Type B pancreatic cell (in vitro differentiated cells): ENCODE measurements at regions not wholly inside any gene's neighbourhood (a gene's known extent, or its start where the extent isn't known, plus 50 kb on each side); places are given as distances from the start of the nearest gene placed in this dataset.

Experiments
- DNase-seq: peaks from one replicate; pipeline ENCODE4 v3.0.0; 2021; ENCODE audit warnings: mixed read lengths; ENCODE audit not compliant: unreplicated experiment; ENCODE audit errors: extremely low spot score
- H3K27ac Mint-ChIP-seq: 2 replicates; pipeline ENCODE4 v1.8.0; 2021; ENCODE audit warnings: mild to moderate bottlenecking, mixed read lengths
- H3K27me3 Mint-ChIP-seq: 2 replicates; pipeline ENCODE4 v1.8.0; 2021; ENCODE audit warnings: mixed read lengths
- H3K36me3 Mint-ChIP-seq: 2 replicates; pipeline ENCODE4 v1.8.0; 2021; ENCODE audit warnings: mixed read lengths
- H3K4me1 Mint-ChIP-seq: one replicate; pipeline ENCODE4 v1.8.0; 2021; ENCODE audit warnings: mixed read lengths; ENCODE audit not compliant: unreplicated experiment
- H3K4me3 Mint-ChIP-seq: 2 replicates; pipeline ENCODE4 v1.8.0; 2021; ENCODE audit warnings: mild to moderate bottlenecking, mixed read lengths
- H3K9me3 Mint-ChIP-seq: 2 replicates; pipeline ENCODE4 v1.8.0; 2021; ENCODE audit warnings: mixed read lengths
- TF ChIP-seq, protein P1 (sequence below): fragments of 200-600 bp; sonication (generic); conservative IDR thresholded peaks from 2 replicates; pipeline ENCODE4 v1.5.0; 2021; ENCODE audit warnings: antibody characterized with exemption, mild to moderate bottlenecking

DNA sequence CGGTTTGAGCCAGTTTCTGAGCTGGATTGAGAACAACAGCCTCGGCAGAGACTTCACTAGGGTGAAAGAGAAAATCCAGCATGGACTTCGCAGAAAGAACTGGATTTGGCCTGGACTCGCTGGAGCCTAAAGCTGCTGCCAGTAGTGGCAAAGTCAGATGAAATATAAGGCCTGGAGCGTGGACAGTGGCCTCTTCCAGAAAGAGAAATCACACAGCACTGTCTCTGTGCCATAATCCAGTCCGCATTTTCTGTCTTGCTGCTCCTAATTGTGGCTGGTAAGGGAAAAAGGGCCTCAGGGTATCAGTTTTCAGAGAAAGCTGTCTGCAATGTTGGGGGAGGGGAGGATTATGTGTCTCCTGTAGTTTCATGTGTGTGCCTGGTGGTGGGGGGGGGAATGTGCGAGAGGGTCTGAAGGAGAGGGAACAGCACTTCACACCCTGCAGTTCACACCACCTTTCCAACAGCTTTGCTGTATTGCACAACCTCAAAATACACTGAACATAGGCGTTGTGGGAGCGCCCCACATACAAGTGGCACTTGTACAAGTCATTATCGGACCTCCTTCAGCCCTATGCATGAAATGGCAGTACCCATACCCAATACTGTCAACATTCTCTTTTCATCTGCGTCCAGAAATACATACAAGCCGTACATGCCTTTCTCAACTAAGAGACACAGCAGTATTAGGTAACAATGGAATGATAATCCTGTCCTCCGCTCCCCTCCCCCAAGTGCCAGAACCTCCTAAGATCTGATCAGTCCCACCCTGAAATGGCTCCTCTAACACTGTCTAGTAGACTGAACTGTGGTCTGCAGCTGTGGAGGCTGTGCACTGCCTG is 107.5 kb upstream of the ATF7IP start:
- Mint-ChIP-seq H3K27me3 (peaks cover 3% of the 10 kb centered on the region), H3K27ac (peak overlapping the region; percentile 92), H3K4me1 (peaks cover 32% of the 10 kb centered on the region), H3K36me3 (peaks cover 60% of the 10 kb centered on the region), H3K9me3 (peaks cover 27% of the 10 kb centered on the region), H3K4me3 (peak overlapping the region; percentile 76)
- DNase-seq: peak; percentile 83
- TF ChIP-seq, protein P1, sequence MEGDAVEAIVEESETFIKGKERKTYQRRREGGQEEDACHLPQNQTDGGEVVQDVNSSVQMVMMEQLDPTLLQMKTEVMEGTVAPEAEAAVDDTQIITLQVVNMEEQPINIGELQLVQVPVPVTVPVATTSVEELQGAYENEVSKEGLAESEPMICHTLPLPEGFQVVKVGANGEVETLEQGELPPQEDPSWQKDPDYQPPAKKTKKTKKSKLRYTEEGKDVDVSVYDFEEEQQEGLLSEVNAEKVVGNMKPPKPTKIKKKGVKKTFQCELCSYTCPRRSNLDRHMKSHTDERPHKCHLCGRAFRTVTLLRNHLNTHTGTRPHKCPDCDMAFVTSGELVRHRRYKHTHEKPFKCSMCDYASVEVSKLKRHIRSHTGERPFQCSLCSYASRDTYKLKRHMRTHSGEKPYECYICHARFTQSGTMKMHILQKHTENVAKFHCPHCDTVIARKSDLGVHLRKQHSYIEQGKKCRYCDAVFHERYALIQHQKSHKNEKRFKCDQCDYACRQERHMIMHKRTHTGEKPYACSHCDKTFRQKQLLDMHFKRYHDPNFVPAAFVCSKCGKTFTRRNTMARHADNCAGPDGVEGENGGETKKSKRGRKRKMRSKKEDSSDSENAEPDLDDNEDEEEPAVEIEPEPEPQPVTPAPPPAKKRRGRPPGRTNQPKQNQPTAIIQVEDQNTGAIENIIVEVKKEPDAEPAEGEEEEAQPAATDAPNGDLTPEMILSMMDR: no peak

DNA sequence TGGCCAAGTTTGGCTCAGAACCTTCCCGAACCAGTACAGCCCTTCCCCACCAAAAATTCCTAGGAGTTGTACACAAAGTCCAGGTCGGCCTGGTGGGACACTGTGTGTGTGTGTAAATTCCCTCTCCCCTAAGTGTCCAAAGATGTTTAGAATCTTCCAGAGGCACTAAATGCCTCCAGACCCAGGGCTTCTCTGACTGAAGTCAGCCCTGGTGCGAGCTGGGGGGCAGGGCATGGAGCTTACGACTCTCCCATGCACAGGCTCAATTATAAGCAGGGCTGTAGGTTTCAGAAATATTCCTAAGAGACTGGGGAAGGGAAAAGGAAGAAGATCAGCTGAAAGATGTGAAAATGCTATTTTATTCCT is 106.9 kb upstream of the ATF7IP start:
- peaks cover 27% of the 10 kb centered on the region for H3K9me3 Mint-ChIP-seq
- H3K4me1 Mint-ChIP-seq: peaks cover 32% of the 10 kb centered on the region
- H3K36me3 Mint-ChIP-seq: peaks cover 61% of the 10 kb centered on the region
- H3K4me3 Mint-ChIP-seq: no peak overlapping the region
- peak overlapping the region; percentile 92 for H3K27ac Mint-ChIP-seq
- DNase-seq: no peak
- peaks cover 3% of the 10 kb centered on the region for H3K27me3 Mint-ChIP-seq
- TF ChIP-seq, protein P1: no peak

DNA sequence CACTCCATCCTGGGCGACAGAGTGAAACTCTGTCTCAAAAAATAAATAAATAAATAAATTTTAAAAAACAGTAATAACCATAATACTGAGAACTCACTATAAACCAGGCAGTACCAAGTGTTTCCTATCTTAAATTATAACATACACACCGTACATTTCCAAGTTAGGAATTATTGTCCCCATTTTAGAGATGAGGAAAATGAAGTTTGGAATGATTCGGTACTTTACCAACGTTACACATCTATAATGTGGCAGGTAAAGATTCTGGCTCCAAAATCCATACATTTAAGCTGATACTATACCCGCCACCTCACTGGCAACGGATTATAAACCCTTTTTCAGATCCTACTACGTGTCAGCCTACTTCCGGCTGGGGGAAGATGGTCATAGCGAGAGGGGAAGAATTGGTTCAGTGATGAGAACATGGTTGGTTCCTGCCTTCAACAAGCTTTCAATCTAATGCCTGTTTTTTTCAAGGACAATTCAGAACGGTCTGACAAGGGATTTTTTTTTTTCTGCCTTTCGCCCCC is 105.9 kb upstream of the ATF7IP start:
- TF ChIP-seq, protein P1: no peak
- peaks cover 67% of the 10 kb centered on the region for H3K36me3 Mint-ChIP-seq
- peak overlapping the region; percentile 68 for H3K4me3 Mint-ChIP-seq
- DNase-seq: no peak
- H3K9me3 Mint-ChIP-seq: peaks cover 30% of the 10 kb centered on the region
- H3K4me1 Mint-ChIP-seq: peaks cover 32% of the 10 kb centered on the region
- H3K27me3 Mint-ChIP-seq: peaks cover 3% of the 10 kb centered on the region
- peak overlapping the region; percentile 94 for H3K27ac Mint-ChIP-seq

DNA sequence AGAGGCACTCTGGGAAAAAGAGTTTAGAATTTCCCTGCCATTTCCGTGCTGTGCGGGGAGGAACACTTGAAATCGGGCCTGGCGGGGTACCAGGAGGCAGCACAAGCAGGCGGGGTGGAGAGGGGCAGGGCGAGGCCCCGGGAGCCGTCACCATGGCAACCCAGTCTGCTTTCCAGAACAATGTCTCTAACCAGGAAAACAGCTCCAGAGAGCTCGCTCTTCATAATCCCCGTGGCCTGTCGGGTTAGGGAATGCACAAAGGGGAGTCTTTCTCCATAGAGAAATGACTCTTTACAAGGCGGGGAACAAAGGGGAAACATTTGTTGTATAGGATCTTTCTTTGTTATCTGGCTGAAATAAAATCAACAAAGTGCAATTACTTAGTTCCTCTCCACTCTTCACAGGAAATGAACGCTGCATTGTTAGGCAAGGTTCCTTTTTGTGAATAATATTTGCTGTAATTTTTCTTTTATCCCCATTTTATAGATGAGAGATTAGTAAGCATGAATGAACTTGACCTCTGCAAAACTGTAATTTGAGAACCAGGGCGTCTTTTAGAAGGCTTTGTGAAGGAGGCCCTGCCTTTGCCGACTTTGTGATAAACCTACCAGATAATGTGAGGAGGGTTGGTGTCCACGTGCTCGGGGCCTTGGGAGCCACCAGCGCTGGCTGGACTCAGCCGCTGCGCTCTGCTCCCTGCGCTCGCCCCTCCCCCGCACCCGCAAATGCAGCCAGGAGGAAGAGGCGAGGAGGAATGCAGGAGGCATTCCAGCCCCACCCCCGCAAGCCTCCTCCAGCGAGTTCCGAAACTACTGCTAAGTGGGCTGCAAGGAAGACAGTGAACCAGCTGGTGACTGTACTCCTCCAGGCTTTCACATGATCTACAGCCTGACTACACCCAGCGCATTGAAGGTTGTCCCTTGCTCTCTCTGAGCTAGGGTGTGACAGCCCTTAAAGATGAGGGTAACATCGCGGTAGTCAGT is 105.2 kb upstream of the ATF7IP start:
- Mint-ChIP-seq H3K27me3 (peaks cover 3% of the 10 kb centered on the region), H3K9me3 (peaks cover 33% of the 10 kb centered on the region)
- TF ChIP-seq, protein P1: no peak

DNA sequence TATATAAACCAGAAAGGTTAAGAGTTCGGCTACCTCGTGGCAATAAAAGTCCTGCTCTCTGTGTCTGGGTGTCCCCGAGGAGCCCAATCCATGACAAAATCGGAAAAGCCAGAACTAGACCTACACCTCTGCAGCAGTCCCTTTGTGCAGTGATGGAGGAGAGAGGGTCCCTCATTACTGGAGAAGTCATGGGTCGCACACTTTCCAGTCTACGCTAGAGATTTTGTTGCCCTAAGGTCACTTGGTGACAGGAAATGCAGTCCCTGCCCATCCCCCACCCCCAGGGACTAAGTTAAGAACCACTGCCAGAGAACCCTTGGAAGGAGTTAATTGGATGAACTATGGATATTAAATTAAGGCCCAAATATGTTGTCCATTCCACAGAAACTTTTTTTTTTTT is 104.4 kb upstream of the ATF7IP start:
- TF ChIP-seq, protein P1: no peak
- Mint-ChIP-seq H3K27ac (peak overlapping the region; percentile 94), H3K4me3 (peak overlapping the region; percentile 68), H3K9me3 (peaks cover 29% of the 10 kb centered on the region), H3K36me3 (peaks cover 58% of the 10 kb centered on the region), H3K4me1 (peaks cover 32% of the 10 kb centered on the region), H3K27me3 (peaks cover 3% of the 10 kb centered on the region)
- DNase-seq: no peak

More for the DNA sequence above, 105.2 kb upstream of the ATF7IP start:
- Mint-ChIP-seq H3K36me3 (peaks cover 65% of the 10 kb centered on the region), H3K4me3 (peak overlapping the region; percentile 68), H3K27ac (peak overlapping the region; percentile 94), H3K4me1 (peaks cover 32% of the 10 kb centered on the region)
- DNase-seq: peak; percentile 85
